GM12875 (cell line): ENCODE measurements at regions not wholly inside any gene's neighbourhood (a gene's known extent, or its start where the extent isn't known, plus 50 kb on each side); places are given as distances from the start of the nearest gene placed in this dataset.

ENCODE experiments used
- H3K4me3 ChIP-seq: one replicate; pipeline ENCODE4 v1.5.1; 2011; ENCODE audit warnings: low read depth, low read length, control low read depth
- CTCF ChIP-seq: IDR thresholded peaks from 2 replicates; pipeline ENCODE4 v1.5.1; 2011; ENCODE audit warnings: low read depth, mild to moderate bottlenecking, control low read depth, inconsistent platforms, low read length, moderate library complexity, borderline replicate concordance; ENCODE audit not compliant: insufficient read depth

GRCh38 chr11:127683321-127683720 is 682.8 kb upstream of the KIRREL3 start:
- H3K4me3 ChIP-seq = no peak overlapping the region
- no peak for TF ChIP-seq CTCF

GRCh38 chr11:127679816-127680545 is 679.4 kb upstream of the KIRREL3 start:
- no peak overlapping the region for H3K4me3 ChIP-seq
- no peak for TF ChIP-seq CTCF

GRCh38 chr11:127678631-127679030 is 678.1 kb upstream of the KIRREL3 start:
- H3K4me3 ChIP-seq = no peak overlapping the region
- no peak for TF ChIP-seq CTCF

- H3K4me3 ChIP-seq = no peak overlapping the region
- TF ChIP-seq CTCF = no peak
Measured at GRCh38 chr11:127677660-127678425, 677.3 kb upstream of the KIRREL3 start.

- H3K4me3 ChIP-seq = no peak overlapping the region
- no peak for TF ChIP-seq CTCF
Measured at GRCh38 chr11:127675581-127675980, 675.0 kb upstream of the KIRREL3 start.

GRCh38 chr11:127674754-127675153 is 674.2 kb upstream of the KIRREL3 start:
- no peak for TF ChIP-seq CTCF
- H3K4me3 ChIP-seq = no peak overlapping the region
